HG03520 (cell line): ENCODE measurements at regions not wholly inside any gene's neighbourhood (a gene's known extent, or its start where the extent isn't known, plus 50 kb on each side); places are given as distances from the start of the nearest gene placed in this dataset.

ENCODE experiments used
- ATAC-seq: cut with Tn5 transposase; IDR thresholded peaks from one replicate; pipeline ENCODE4 v1.9.1; 2021; ENCODE audit warnings: mild to moderate bottlenecking, moderate library complexity; ENCODE audit not compliant: unreplicated experiment

GRCh38 chr15:66848116-66848515, 146.1 kb downstream of the SMAD6 start:
- ATAC-seq = no peak

- ATAC-seq = no peak
Observed at GRCh38 chr15:66848686-66849392, 146.8 kb downstream of the SMAD6 start.

GRCh38 chr15:66849393-66849745, 147.3 kb downstream of the SMAD6 start:
- ATAC-seq = no peak

- ATAC-seq = no peak
Observed at GRCh38 chr15:66849746-66850077, 147.7 kb downstream of the SMAD6 start.

GRCh38 chr15:66850078-66850991, 148.3 kb downstream of the SMAD6 start:
- ATAC-seq = no peak

GRCh38 chr15:66850996-66851310, 148.9 kb downstream of the SMAD6 start:
- no peak for ATAC-seq

- ATAC-seq = no peak
Observed at GRCh38 chr15:66851311-66852063, 149.5 kb downstream of the SMAD6 start.

- no peak for ATAC-seq
Observed at GRCh38 chr15:66852064-66852905, 150.2 kb downstream of the SMAD6 start.

GRCh38 chr15:66854012-66854965, 152.3 kb downstream of the SMAD6 start:
- no peak for ATAC-seq

- no peak for ATAC-seq
Observed at GRCh38 chr15:66855041-66855440, 153.0 kb downstream of the SMAD6 start.

- no peak for ATAC-seq
Observed at GRCh38 chr15:66857694-66858093, 155.7 kb downstream of the SMAD6 start.

GRCh38 chr15:66858423-66859207, 156.6 kb downstream of the SMAD6 start:
- ATAC-seq = no peak

GRCh38 chr15:66859688-66860253, 157.7 kb downstream of the SMAD6 start:
- ATAC-seq = no peak

GRCh38 chr15:66860844-66861243, 158.8 kb downstream of the SMAD6 start:
- no peak for ATAC-seq

GRCh38 chr15:66862111-66862939, 160.3 kb downstream of the SMAD6 start:
- ATAC-seq = no peak

- ATAC-seq = no peak
Observed at GRCh38 chr15:66862940-66863335, 160.9 kb downstream of the SMAD6 start.

GRCh38 chr15:66863390-66864085, 161.5 kb downstream of the SMAD6 start:
- no peak for ATAC-seq
